ENCODE measurements at regions not wholly inside any gene's neighbourhood (a gene's known extent, or its start where the extent isn't known, plus 50 kb on each side); places are given as distances from the start of the nearest gene placed in this dataset.

DNA sequence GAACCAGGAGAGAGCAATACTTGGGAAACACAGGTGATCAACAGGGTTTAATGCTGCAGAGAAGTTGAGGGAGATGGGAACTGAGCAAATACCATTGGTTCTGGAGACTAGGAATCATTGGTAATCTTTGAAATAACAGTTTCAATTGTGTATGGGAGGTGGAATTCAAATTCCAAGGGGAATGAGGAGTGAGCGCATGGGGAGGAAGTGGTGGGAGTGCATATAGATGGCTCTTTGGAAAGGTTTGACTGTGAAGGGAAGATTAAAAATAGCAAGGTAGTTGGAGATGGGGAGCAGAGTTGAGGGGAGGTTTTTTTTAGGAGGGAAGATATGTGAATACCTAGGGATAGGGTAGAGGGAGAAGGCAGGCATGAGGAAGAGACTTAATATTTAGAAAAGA lies 51.1 kb upstream of the ROPN1 start:
- Histone ChIP-seq H3K4me3 (ENCODE audit: insufficient read depth, low read length) (no peak overlapping the region), H3K27me3 (ENCODE audit: insufficient read depth, low read length) (peaks cover 59% of the 10 kb centered on the region), H4K20me1 (ENCODE audit: insufficient read depth, low read length) (no peaks in the 10 kb centered on the region), H3K9me3 (ENCODE audit: low read depth, low read length) (no peaks in the 10 kb centered on the region), H3K27ac (ENCODE audit: low read depth, low read length) (no peak overlapping the region), H2AFZ (ENCODE audit: low read length) (no peak overlapping the region), H3K36me3 (ENCODE audit: insufficient read depth, low read length) (no peaks in the 10 kb centered on the region), H3K79me2 (ENCODE audit: insufficient read depth, low read length) (no peaks in the 10 kb centered on the region), H3K4me2 (ENCODE audit: insufficient read depth, low read length) (no peak overlapping the region), H3K4me1 (ENCODE audit: insufficient read depth, low read length) (no peaks in the 10 kb centered on the region)
- TF ChIP-seq, protein P1, sequence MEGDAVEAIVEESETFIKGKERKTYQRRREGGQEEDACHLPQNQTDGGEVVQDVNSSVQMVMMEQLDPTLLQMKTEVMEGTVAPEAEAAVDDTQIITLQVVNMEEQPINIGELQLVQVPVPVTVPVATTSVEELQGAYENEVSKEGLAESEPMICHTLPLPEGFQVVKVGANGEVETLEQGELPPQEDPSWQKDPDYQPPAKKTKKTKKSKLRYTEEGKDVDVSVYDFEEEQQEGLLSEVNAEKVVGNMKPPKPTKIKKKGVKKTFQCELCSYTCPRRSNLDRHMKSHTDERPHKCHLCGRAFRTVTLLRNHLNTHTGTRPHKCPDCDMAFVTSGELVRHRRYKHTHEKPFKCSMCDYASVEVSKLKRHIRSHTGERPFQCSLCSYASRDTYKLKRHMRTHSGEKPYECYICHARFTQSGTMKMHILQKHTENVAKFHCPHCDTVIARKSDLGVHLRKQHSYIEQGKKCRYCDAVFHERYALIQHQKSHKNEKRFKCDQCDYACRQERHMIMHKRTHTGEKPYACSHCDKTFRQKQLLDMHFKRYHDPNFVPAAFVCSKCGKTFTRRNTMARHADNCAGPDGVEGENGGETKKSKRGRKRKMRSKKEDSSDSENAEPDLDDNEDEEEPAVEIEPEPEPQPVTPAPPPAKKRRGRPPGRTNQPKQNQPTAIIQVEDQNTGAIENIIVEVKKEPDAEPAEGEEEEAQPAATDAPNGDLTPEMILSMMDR (IDR thresholded peaks at IDR 0.05; ENCODE audit: extremely low read depth, low read depth, low read length): no peak
- DNase-seq (ENCODE audit: insufficient read length, low spot score, missing footprints): no peak

DNA sequence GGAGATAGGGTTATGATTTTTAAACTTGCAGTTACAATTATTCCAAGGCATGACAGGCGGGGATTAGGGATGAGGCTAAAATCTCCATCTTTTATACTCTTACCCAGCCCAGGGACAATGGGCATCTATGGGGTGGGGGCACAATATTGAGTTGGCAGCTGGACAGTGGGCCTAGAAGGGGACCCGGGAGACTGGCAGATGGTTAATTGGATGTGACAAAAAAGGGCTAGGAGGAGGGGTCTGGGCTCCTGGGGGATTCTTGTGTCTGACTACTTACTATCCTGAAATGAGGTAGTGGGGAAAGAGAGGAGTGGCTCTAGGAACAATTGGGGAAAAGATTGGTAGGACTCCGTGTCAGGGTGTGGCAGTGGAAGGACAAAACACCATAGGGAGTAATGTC lies 53.0 kb upstream of the ROPN1 start:
- H3K27me3 ChIP-seq (ENCODE audit: insufficient read depth, low read length): peaks cover 57% of the 10 kb centered on the region
- H3K36me3 ChIP-seq (ENCODE audit: insufficient read depth, low read length): no peaks in the 10 kb centered on the region
- no peak overlapping the region for H3K4me2 ChIP-seq (ENCODE audit: insufficient read depth, low read length)
- TF ChIP-seq, protein P1 (IDR thresholded peaks at IDR 0.05; ENCODE audit: extremely low read depth, low read depth, low read length): no peak
- no peak overlapping the region for H2AFZ ChIP-seq (ENCODE audit: low read length)
- no peaks in the 10 kb centered on the region for H3K79me2 ChIP-seq (ENCODE audit: insufficient read depth, low read length)
- H4K20me1 ChIP-seq (ENCODE audit: insufficient read depth, low read length): no peaks in the 10 kb centered on the region
- no peak overlapping the region for H3K27ac ChIP-seq (ENCODE audit: low read depth, low read length)
- H3K9me3 ChIP-seq (ENCODE audit: low read depth, low read length): no peaks in the 10 kb centered on the region
- H3K4me1 ChIP-seq (ENCODE audit: insufficient read depth, low read length): no peaks in the 10 kb centered on the region
- peak; percentile 50 for DNase-seq (ENCODE audit: insufficient read length, low spot score, missing footprints)
- no peak overlapping the region for H3K4me3 ChIP-seq (ENCODE audit: insufficient read depth, low read length)

DNA sequence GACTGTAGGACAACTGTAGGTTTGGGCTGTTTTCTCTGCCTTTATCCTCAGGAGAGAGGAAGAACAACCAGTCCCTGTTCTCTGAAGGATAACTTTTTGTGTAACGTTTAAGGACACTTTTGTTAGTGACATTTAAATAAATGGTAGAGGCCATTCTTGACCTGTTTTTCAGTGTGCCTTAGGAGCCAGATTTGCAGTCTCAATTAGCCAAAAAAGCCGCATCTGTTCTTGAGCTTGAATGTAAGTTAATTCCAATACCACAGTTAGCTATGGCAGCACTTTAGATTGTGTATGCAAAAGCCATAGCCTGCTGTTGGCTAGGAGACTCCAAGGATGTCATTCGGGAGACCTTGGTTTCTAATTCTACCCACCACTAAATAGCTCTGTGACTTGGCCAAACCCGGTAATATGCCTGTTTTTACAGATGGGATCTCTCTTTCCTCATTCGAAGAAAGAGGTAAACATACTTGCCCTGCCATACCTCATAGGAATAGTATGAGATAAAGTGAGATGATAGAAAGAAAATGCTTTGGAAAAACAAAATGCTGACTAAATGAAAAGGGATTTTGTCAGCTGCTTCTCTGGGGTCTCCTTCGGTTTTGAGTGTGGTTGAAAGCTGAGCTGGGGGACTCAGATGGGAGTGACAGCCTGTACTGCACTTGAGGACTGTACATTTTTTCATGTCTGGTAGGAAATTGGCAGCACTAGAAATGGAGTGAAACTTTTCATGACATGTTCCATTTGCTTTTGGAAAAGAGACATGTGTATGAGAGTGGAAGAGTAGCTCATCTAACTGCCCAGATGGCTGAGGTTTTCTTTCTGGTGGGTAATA lies 57.3 kb upstream of the ROPN1 start:
- DNase-seq (ENCODE audit: insufficient read length, low spot score, missing footprints): no peak
- no peaks in the 10 kb centered on the region for H4K20me1 ChIP-seq (ENCODE audit: insufficient read depth, low read length)

DNA sequence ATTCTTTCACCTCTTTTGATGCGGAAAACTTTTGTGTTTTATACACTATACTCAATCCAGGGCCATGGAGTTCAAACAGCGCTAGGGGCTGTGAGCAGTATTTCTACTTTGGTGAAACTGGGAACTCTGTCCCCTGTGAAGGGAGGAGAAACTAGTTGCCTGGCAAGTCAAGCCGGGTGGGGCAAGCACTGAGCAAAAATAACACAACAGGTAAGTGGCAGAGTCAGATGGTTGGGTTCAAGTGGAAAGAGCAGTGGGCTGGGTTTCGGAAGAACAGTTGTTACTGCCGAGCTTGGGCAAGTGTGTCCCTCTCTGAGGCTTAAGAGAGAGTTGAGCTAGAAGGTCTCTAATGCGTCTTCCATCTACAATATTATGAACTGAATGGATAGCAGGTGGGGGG lies 59.7 kb upstream of the ROPN1 start:
- H3K4me3 ChIP-seq (ENCODE audit: insufficient read depth, low read length): no peak overlapping the region
- no peaks in the 10 kb centered on the region for H3K4me1 ChIP-seq (ENCODE audit: insufficient read depth, low read length)
- H3K4me2 ChIP-seq (ENCODE audit: insufficient read depth, low read length): no peak overlapping the region
- H3K27ac ChIP-seq (ENCODE audit: low read depth, low read length): no peak overlapping the region
- H3K36me3 ChIP-seq (ENCODE audit: insufficient read depth, low read length): no peaks in the 10 kb centered on the region
- H3K27me3 ChIP-seq (ENCODE audit: insufficient read depth, low read length): peaks cover 59% of the 10 kb centered on the region
- TF ChIP-seq, protein P1 (IDR thresholded peaks at IDR 0.05; ENCODE audit: extremely low read depth, low read depth, low read length): no peak
- no peak overlapping the region for H2AFZ ChIP-seq (ENCODE audit: low read length)
- DNase-seq (ENCODE audit: insufficient read length, low spot score, missing footprints): peak; percentile 34
- H4K20me1 ChIP-seq (ENCODE audit: insufficient read depth, low read length): no peaks in the 10 kb centered on the region
- no peaks in the 10 kb centered on the region for H3K79me2 ChIP-seq (ENCODE audit: insufficient read depth, low read length)
- no peaks in the 10 kb centered on the region for H3K9me3 ChIP-seq (ENCODE audit: low read depth, low read length)

More for the DNA sequence above, 57.3 kb upstream of the ROPN1 start:
- no peak overlapping the region for H2AFZ ChIP-seq (ENCODE audit: low read length)
- no peaks in the 10 kb centered on the region for H3K36me3 ChIP-seq (ENCODE audit: insufficient read depth, low read length)
- H3K4me3 ChIP-seq (ENCODE audit: insufficient read depth, low read length): no peak overlapping the region
- TF ChIP-seq, protein P1 (IDR thresholded peaks at IDR 0.05; ENCODE audit: extremely low read depth, low read depth, low read length): no peak
- no peaks in the 10 kb centered on the region for H3K79me2 ChIP-seq (ENCODE audit: insufficient read depth, low read length)
- H3K4me2 ChIP-seq (ENCODE audit: insufficient read depth, low read length): no peak overlapping the region
- H3K9me3 ChIP-seq (ENCODE audit: low read depth, low read length): no peaks in the 10 kb centered on the region
- H3K4me1 ChIP-seq (ENCODE audit: insufficient read depth, low read length): no peaks in the 10 kb centered on the region
- H3K27ac ChIP-seq (ENCODE audit: low read depth, low read length): no peak overlapping the region
- peaks cover 43% of the 10 kb centered on the region for H3K27me3 ChIP-seq (ENCODE audit: insufficient read depth, low read length)
